ENCODE measurements at regions not wholly inside any gene's neighbourhood (a gene's known extent, or its start where the extent isn't known, plus 50 kb on each side); places are given as distances from the start of the nearest gene placed in this dataset.

- no peak overlapping the region for H3K4me3 ChIP-seq
- H3K27ac ChIP-seq = no peak overlapping the region
Observed at GRCh38 chr10:69715156-69715898, 85.3 kb downstream of the FAM241B start.

- Histone ChIP-seq H3K4me3 (no peak overlapping the region), H3K27ac (no peak overlapping the region)
Observed at GRCh38 chr10:69715899-69716606, 85.7 kb upstream of the COL13A1 start.

- H3K4me3 ChIP-seq = no peak overlapping the region
- H3K27ac ChIP-seq = no peak overlapping the region
Observed at GRCh38 chr10:69716711-69717560, 84.8 kb upstream of the COL13A1 start.

- no peak overlapping the region for H3K27ac ChIP-seq
- H3K4me3 ChIP-seq = no peak overlapping the region
Observed at GRCh38 chr10:69718951-69719350, 82.8 kb upstream of the COL13A1 start.

- no peak overlapping the region for H3K4me3 ChIP-seq
- no peak overlapping the region for H3K27ac ChIP-seq
Observed at GRCh38 chr10:69721690-69722310, 79.9 kb upstream of the COL13A1 start.

GRCh38 chr10:69723653-69724052 is 78.1 kb upstream of the COL13A1 start:
- Histone ChIP-seq H3K4me3 (no peak overlapping the region), H3K27ac (no peak overlapping the region)

- H3K27ac ChIP-seq = no peak overlapping the region
- no peak overlapping the region for H3K4me3 ChIP-seq
Observed at GRCh38 chr10:69726850-69727249, 74.9 kb upstream of the COL13A1 start.

- H3K27ac ChIP-seq = peak overlapping the region in 14 of 21 experiments; percentile 4 to 67 (median 34)
Observed at GRCh38 chr10:69728335-69728870, 73.3 kb upstream of the COL13A1 start.

GRCh38 chr10:69729326-69730048 is 72.2 kb upstream of the COL13A1 start:
- Histone ChIP-seq H3K27ac (peak overlapping the region in 12 of 21 experiments; percentile 4 to 67 (median 28)), H3K4me3 (no peak overlapping the region)

More at GRCh38 chr10:69728335-69728870, 73.3 kb upstream of the COL13A1 start:
- no peak overlapping the region for H3K4me3 ChIP-seq

- no peak overlapping the region for H3K27ac ChIP-seq
Observed at GRCh38 chr10:69730251-69731156, 71.2 kb upstream of the COL13A1 start.

GRCh38 chr10:69731184-69731583 is 70.5 kb upstream of the COL13A1 start:
- peak overlapping the region in 1 of 21 experiments; percentile 6 for H3K27ac ChIP-seq

More at GRCh38 chr10:69730251-69731156, 71.2 kb upstream of the COL13A1 start:
- H3K4me3 ChIP-seq = no peak overlapping the region

GRCh38 chr10:69731698-69732097 is 70.0 kb upstream of the COL13A1 start:
- peak overlapping the region in 1 of 21 experiments; percentile 6 for H3K27ac ChIP-seq
- H3K4me3 ChIP-seq = no peak overlapping the region

More at GRCh38 chr10:69731184-69731583, 70.5 kb upstream of the COL13A1 start:
- H3K4me3 ChIP-seq = no peak overlapping the region

GRCh38 chr10:69732147-69732825 is 69.4 kb upstream of the COL13A1 start:
- no peak overlapping the region for H3K27ac ChIP-seq
- no peak overlapping the region for H3K4me3 ChIP-seq

- Histone ChIP-seq H3K4me3 (no peak overlapping the region), H3K27ac (no peak overlapping the region)
Observed at GRCh38 chr10:69732826-69733150, 68.9 kb upstream of the COL13A1 start.

- no peak overlapping the region for H3K27ac ChIP-seq
- no peak overlapping the region for H3K4me3 ChIP-seq
Observed at GRCh38 chr10:69733791-69734261, 67.9 kb upstream of the COL13A1 start.

GRCh38 chr10:69734416-69734796 is 67.3 kb upstream of the COL13A1 start:
- Histone ChIP-seq H3K27ac (no peak overlapping the region), H3K4me3 (no peak overlapping the region)

GRCh38 chr10:69734797-69735468 is 66.8 kb upstream of the COL13A1 start:
- Histone ChIP-seq H3K4me3 (no peak overlapping the region), H3K27ac (peak overlapping the region in 1 of 21 experiments; percentile 1)

Measured in skin epidermis (tissue), 12 donors.